GM12878 (cell line): ENCODE measurements at regions not wholly inside any gene's neighbourhood (a gene's known extent, or its start where the extent isn't known, plus 50 kb on each side); places are given as distances from the start of the nearest gene placed in this dataset.

Experiments
- ATAC-seq: fragments of 200-7000 bp; cut with Tn5 transposase; 3 replicates; pipeline ENCODE4 v1.9.1; 2020; ENCODE audit warnings: mild to moderate bottlenecking, moderate library complexity
- BruUV-seq: library from RNA; stranded (reverse); fragments of 400-500 nt; replicated peaks from 2 replicates; lab custom pipeline; 2021; lab: Mats Ljungman, UMichigan
- CTCF ChIA-PET: fragments of 300-600 bp; sonication (Branson Sonifier 250); formaldehyde crosslinking; extraction: SDS; loops from one replicate; lab custom pipeline; 2021; ENCODE audit warnings: inconsistent platforms; lab: Yijun Ruan, JAX
- POLR2A ChIA-PET: fragments of 350-600 bp; formaldehyde crosslinking; extraction: SDS; loops from one replicate; lab custom pipeline; 2021; ENCODE audit warnings: inconsistent platforms; lab: Charles Lee
- RAD21 ChIA-PET: fragments of 300-600 bp; sonication (Branson Sonifier 250); formaldehyde crosslinking; loops from one replicate; lab custom pipeline; 2023; ENCODE audit warnings: antibody characterized with exemption; ENCODE audit not compliant: unreplicated experiment; lab: Charles Lee
- SMC1A ChIA-PET: fragments of 300-600 bp; sonication (Branson Sonifier 250); formaldehyde crosslinking; loops from one replicate; lab custom pipeline; 2023; ENCODE audit not compliant: unreplicated experiment, uncharacterized antibody; lab: Charles Lee
- DNase-seq: peaks from one replicate; pipeline ENCODE4 v3.0.0-alpha.2; 2011; ENCODE audit warnings: low read depth, low spot score
- FAIRE-seq: peaks from 3 replicates; lab custom pipeline; 2011; peaks lifted over from hg19 to GRCh38; lab: Jason Lieb, UNC
- H2AFZ ChIP-seq: 2 replicates; pipeline ENCODE4 v1.6.0; 2011; ENCODE audit warnings: low read depth, low read length, control low read depth; ENCODE audit not compliant: control insufficient read depth
- H3K27ac ChIP-seq: 2 replicates; pipeline ENCODE4 v1.5.1; 2011; ENCODE audit warnings: control low read depth; ENCODE audit not compliant: control insufficient read depth, insufficient read depth
- H3K27me3 ChIP-seq, 2 experiments: replicated peaks in 1 of 2; 2 replicates each; pipeline versions ENCODE4 v1.6.0 to v1.6.1; 2011; ENCODE audit warnings: low read length in 1 of 2; ENCODE audit not compliant: control insufficient read depth in 2 of 2, insufficient read depth in 2 of 2
- H3K36me3 ChIP-seq, 2 experiments: 2 replicates each; pipeline ENCODE4 v1.5.1; 2011; ENCODE audit warnings: low read length in 1 of 2; ENCODE audit not compliant: control insufficient read depth in 2 of 2, insufficient read depth in 2 of 2
- H3K4me1 ChIP-seq: 2 replicates; pipeline ENCODE4 v1.6.1; 2011; ENCODE audit warnings: mild to moderate bottlenecking, low read length, moderate library complexity, mixed read lengths; ENCODE audit not compliant: control insufficient read depth, insufficient read depth
- H3K4me2 ChIP-seq: 2 replicates; pipeline ENCODE4 v1.6.0; 2011; ENCODE audit warnings: control low read depth; ENCODE audit not compliant: control insufficient read depth, insufficient read depth
- H3K4me3 ChIP-seq: fragments of 200-600 bp; sonication (generic); 2 replicates; pipeline ENCODE4 v1.5.1; 2016
- H3K79me2 ChIP-seq: 2 replicates; pipeline ENCODE4 v1.6.0; 2011; ENCODE audit warnings: low read length; ENCODE audit not compliant: control insufficient read depth, insufficient read depth
- H3K9ac ChIP-seq: 2 replicates; pipeline ENCODE4 v1.8.0; 2011; ENCODE audit warnings: low read length, control low read depth, mixed read lengths; ENCODE audit not compliant: control insufficient read depth, insufficient read depth
- H3K9me3 ChIP-seq: replicated peaks from 3 replicates; pipeline ENCODE4 v1.5.1; 2011; ENCODE audit warnings: mild to moderate bottlenecking, low read length; ENCODE audit not compliant: control insufficient read depth, insufficient read depth
- H4K20me1 ChIP-seq: 2 replicates; pipeline ENCODE4 v1.6.0; 2011; ENCODE audit not compliant: control insufficient read depth, insufficient read depth
- CHD4 ChIP-seq: fragments of 200-600 bp; sonication (generic); IDR thresholded peaks from 2 replicates; pipeline ENCODE4 v1.6.1; 2016; ENCODE audit warnings: mild to moderate bottlenecking
- FOXK2 ChIP-seq: fragments of 450-650 bp; IDR thresholded peaks from 2 replicates; pipeline ENCODE4 v1.6.1; 2017; ENCODE audit warnings: mild to moderate bottlenecking, moderate library complexity
- KLF5 ChIP-seq: fragments of 450-650 bp; IDR thresholded peaks from 2 replicates; pipeline ENCODE4 v1.6.1; 2014; ENCODE audit warnings: mild to moderate bottlenecking; ENCODE audit not compliant: partially characterized antibody
- PAX5 ChIP-seq: IDR thresholded peaks from 2 replicates; pipeline ENCODE4 v1.6.1; 2011; ENCODE audit warnings: low read depth, low read length, borderline replicate concordance
- PAX8 ChIP-seq: fragments of 450-650 bp; IDR thresholded peaks from 2 replicates; pipeline ENCODE4 v1.6.1; 2017; ENCODE audit warnings: mild to moderate bottlenecking, moderate library complexity
- RELA ChIP-seq: fragments of 450-650 bp; IDR thresholded peaks from 2 replicates; pipeline ENCODE4 v1.8.0; 2014; ENCODE audit warnings: borderline replicate concordance; ENCODE audit not compliant: partially characterized antibody
- SMARCA5 ChIP-seq: fragments of 450-650 bp; IDR thresholded peaks from 2 replicates; pipeline ENCODE4 v1.6.1; 2017; ENCODE audit warnings: mild to moderate bottlenecking
- WGBS: methylation state at CpG from one replicate; pipeline ENCODE4 v1.1.6; 2016; ENCODE audit warnings: low lambda C conversion rate; ENCODE audit not compliant: insufficient replicate concordance, insufficient coverage; ENCODE audit errors: missing lambda C conversion rate; 5-methylcytosine and 5-hydroxymethylcytosine counted together
- in situ Hi-C: fragments of 300-500 bp; cut with MboI; formaldehyde crosslinking; loops from 9 replicates; pipeline ENCODE4 v1.14.3; 2018; ENCODE audit warnings: mixed read lengths
- intact Hi-C: fragments of 100-400 bp; cut with micrococcal nuclease; formaldehyde crosslinking; loops from one replicate; pipeline ENCODE4 v1.14.2; 2022; ENCODE audit not compliant: unreplicated experiment
- TF ChIP-seq, protein P1 (sequence below): fragments of 450-650 bp; conservative IDR thresholded peaks from 2 replicates; pipeline ENCODE4 v1.6.1; 2017; ENCODE audit warnings: mild to moderate bottlenecking, moderate library complexity
- TF ChIP-seq, protein P2 (sequence below): fragments of 450-650 bp; IDR thresholded peaks from 2 replicates; pipeline ENCODE4 v1.6.1; 2017; ENCODE audit warnings: borderline replicate concordance

- no peak for FAIRE-seq
- Histone ChIP-seq H3K4me1 (no peaks in the 10 kb centered on the region), H2AFZ (no peak overlapping the region), H3K27ac (no peak overlapping the region), H3K9me3 (no peaks in the 10 kb centered on the region)
- POLR2A ChIA-PET, result no interaction called here
- in situ Hi-C loops, result no loop called here
- no TSS peak for BruUV-seq
- WGBS, result 65% methylated on average over 9 of the region's 9 CpGs
- TF ChIP-seq PAX8 (no peak), PAX5 (no peak), KLF5 (no peak), RELA (no peak), FOXK2 (no peak), SMARCA5 (no peak), CHD4 (no peak)
- TF ChIP-seq, protein P1, sequence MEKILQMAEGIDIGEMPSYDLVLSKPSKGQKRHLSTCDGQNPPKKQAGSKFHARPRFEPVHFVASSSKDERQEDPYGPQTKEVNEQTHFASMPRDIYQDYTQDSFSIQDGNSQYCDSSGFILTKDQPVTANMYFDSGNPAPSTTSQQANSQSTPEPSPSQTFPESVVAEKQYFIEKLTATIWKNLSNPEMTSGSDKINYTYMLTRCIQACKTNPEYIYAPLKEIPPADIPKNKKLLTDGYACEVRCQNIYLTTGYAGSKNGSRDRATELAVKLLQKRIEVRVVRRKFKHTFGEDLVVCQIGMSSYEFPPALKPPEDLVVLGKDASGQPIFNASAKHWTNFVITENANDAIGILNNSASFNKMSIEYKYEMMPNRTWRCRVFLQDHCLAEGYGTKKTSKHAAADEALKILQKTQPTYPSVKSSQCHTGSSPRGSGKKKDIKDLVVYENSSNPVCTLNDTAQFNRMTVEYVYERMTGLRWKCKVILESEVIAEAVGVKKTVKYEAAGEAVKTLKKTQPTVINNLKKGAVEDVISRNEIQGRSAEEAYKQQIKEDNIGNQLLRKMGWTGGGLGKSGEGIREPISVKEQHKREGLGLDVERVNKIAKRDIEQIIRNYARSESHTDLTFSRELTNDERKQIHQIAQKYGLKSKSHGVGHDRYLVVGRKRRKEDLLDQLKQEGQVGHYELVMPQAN, result no peak
- TF ChIP-seq, protein P2, sequence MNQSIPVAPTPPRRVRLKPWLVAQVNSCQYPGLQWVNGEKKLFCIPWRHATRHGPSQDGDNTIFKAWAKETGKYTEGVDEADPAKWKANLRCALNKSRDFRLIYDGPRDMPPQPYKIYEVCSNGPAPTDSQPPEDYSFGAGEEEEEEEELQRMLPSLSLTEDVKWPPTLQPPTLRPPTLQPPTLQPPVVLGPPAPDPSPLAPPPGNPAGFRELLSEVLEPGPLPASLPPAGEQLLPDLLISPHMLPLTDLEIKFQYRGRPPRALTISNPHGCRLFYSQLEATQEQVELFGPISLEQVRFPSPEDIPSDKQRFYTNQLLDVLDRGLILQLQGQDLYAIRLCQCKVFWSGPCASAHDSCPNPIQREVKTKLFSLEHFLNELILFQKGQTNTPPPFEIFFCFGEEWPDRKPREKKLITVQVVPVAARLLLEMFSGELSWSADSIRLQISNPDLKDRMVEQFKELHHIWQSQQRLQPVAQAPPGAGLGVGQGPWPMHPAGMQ, result no peak
- TF ChIP-seq, all 136 proteins: peak for 0
- ChIA-PET RAD21 (interaction anchor here (1.4 to 1.7 kb wide), 2 partner anchors 15 to 19 kb away, joined by 3 to 7 read pairs; no protein-coding TSS in a partner anchor), CTCF (interaction anchor here (2.7 to 3.4 kb wide), 3 partner anchors 13 to 181 kb away, joined by 14 to 25 read pairs (median 20); no protein-coding TSS in a partner anchor), SMC1A (interaction anchor here (1.0 kb wide), 1 partner anchor 181 kb away, joined by 5 read pairs; no protein-coding TSS in a partner anchor)
- H3K79me2 ChIP-seq, result no peaks in the 10 kb centered on the region
- H3K27me3 ChIP-seq, result no peaks in the 10 kb centered on the region
- no peak overlapping the region for H3K4me3 ChIP-seq
- H3K9ac ChIP-seq, result no peak overlapping the region
- intact Hi-C loops, result loop anchor here (10.0 kb wide), 2 partner anchors 403 to 613 kb away; no protein-coding TSS in a partner anchor
- no peak for ATAC-seq
- H3K4me2 ChIP-seq, result no peak overlapping the region
- H3K36me3 ChIP-seq, result no peaks in the 10 kb centered on the region
- DNase-seq, result no peak
- H4K20me1 ChIP-seq, result no peaks in the 10 kb centered on the region
These were observed 147.1 kb upstream of the PRSS1 start for GRCh38 chr7:142602183-142602582.
